ENCODE measurements at regions not wholly inside any gene's neighbourhood (a gene's known extent, or its start where the extent isn't known, plus 50 kb on each side); places are given as distances from the start of the nearest gene placed in this dataset.

GRCh38 chrX:43019021-43019420, 241.1 kb upstream of the PPP1R2C start:
- Histone ChIP-seq H3K4me1 (no peaks in the 10 kb centered on the region), H3K9me3 (no peaks in the 10 kb centered on the region), H3K27me3 (no peaks in the 10 kb centered on the region), H3K36me3 (no peaks in the 10 kb centered on the region), H3K27ac (no peak overlapping the region), H3K4me3 (no peak overlapping the region)
- 40 to 43% methylated on average over 3 of the region's 3 CpGs for WGBS, 2 donors
- FAIRE-seq (peak; percentile 17), ATAC-seq (no peak), DNase-seq (no peak)
- TF ChIP-seq, protein P1, sequence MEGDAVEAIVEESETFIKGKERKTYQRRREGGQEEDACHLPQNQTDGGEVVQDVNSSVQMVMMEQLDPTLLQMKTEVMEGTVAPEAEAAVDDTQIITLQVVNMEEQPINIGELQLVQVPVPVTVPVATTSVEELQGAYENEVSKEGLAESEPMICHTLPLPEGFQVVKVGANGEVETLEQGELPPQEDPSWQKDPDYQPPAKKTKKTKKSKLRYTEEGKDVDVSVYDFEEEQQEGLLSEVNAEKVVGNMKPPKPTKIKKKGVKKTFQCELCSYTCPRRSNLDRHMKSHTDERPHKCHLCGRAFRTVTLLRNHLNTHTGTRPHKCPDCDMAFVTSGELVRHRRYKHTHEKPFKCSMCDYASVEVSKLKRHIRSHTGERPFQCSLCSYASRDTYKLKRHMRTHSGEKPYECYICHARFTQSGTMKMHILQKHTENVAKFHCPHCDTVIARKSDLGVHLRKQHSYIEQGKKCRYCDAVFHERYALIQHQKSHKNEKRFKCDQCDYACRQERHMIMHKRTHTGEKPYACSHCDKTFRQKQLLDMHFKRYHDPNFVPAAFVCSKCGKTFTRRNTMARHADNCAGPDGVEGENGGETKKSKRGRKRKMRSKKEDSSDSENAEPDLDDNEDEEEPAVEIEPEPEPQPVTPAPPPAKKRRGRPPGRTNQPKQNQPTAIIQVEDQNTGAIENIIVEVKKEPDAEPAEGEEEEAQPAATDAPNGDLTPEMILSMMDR (IDR thresholded peaks at IDR 0.05): no peak
- intact Hi-C loops (cut with DNase I): no loop called here

DNA sequence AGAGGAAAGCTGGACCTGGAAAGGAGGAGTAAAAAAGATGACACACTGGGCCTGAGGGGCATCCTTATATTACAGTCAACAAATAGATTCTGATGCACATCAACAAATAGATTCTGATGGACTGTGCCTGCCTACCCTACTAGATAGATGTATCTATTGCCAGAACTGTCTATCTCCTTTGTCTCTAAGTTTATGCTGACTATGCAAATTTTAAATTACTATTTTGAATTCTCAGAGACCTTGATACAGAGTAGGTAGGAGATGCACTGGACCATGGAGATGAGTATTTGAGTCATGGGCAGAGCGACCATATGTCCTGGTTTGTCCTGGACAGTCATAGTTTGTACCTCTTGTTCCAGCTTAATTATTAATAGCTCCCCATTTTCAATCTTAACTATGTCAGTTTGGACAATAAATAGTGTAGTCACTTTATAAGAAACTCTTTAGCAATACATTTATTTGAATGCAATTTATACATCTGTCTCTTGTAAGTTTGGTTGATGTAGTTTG, 247.9 kb upstream of the PPP1R2C start:
- Histone ChIP-seq H3K4me3 (no peak overlapping the region), H3K36me3 (no peaks in the 10 kb centered on the region), H3K27me3 (peaks cover 0 to 4% (median 0%) of the 10 kb centered on the region in 4 donors), H3K27ac (no peak overlapping the region), H3K9me3 (no peaks in the 10 kb centered on the region), H3K4me1 (no peaks in the 10 kb centered on the region)
- TF ChIP-seq, protein P1 (IDR thresholded peaks at IDR 0.05): no peak
- intact Hi-C loops (cut with DNase I): loop anchor here in 1 of 3 donors (10.0 kb wide), 1 partner anchor 409 kb away; no protein-coding TSS in a partner anchor
- 56 to 71% methylated on average over 1 of the region's 1 CpG for WGBS, 2 donors
- DNase-seq: no peak
- no peak for FAIRE-seq
- no peak for ATAC-seq

DNA sequence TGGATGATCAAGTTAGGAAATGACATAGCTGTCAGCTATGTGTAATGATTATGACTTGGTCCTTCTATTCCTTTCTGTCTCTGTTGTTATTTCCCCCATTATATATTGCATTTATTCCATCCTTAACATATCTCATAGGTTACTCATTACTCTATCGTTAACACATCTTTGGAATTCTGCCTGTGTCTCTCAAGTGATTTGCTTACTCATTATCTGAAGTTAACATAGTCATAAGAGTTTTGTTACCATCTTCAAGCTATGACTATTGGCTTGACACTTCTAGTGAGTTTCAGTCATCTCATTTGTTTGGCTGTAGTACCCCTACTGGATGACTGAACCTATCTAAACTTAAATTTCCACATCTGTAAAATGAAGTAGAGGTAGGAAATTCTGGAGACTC, 286.1 kb upstream of the PPP1R2C start:
- TF ChIP-seq, protein P1 (IDR thresholded peaks at IDR 0.05): no peak
- H3K4me3 ChIP-seq: no peak overlapping the region
- intact Hi-C loops (cut with DNase I): no loop called here
- H3K27me3 ChIP-seq: peaks cover 0 to 6% (median 2%) of the 10 kb centered on the region in 4 donors
- ATAC-seq: no peak
- no peak overlapping the region for H3K27ac ChIP-seq
- no peaks in the 10 kb centered on the region for H3K36me3 ChIP-seq
- no peaks in the 10 kb centered on the region for H3K9me3 ChIP-seq
- no peaks in the 10 kb centered on the region for H3K4me1 ChIP-seq
- DNase-seq: no peak
- no peak for FAIRE-seq
- 74 to 82% methylated on average over 1 of the region's 1 CpG for WGBS, 2 donors

DNA sequence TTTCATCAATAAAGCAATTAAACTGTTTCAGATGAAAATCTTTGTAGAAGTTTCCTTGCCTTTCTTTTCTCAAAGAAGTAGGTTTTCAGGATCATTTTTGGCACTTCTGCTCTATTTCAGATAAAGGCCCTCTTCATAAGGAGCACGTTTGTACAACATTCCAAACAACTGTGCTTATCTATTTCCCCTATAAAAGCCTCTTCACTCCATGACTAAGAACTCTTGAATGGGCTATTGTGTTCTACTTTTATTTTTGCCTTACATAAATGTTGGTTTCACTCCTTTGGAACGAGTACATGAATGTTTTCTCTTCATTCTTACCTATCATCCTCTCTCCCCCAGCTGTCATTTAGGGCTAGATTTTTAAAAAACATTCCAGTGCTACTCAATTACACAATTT, 288.0 kb upstream of the PPP1R2C start:
- H3K9me3 ChIP-seq: no peaks in the 10 kb centered on the region
- H3K4me3 ChIP-seq: no peak overlapping the region
- ATAC-seq: no peak
- intact Hi-C loops (cut with DNase I): no loop called here
- H3K36me3 ChIP-seq: no peaks in the 10 kb centered on the region
- WGBS, 2 donors: 22 to 29% methylated on average over 2 of the region's 2 CpGs
- no peak for FAIRE-seq
- H3K27me3 ChIP-seq: peaks cover 0 to 6% (median 2%) of the 10 kb centered on the region in 4 donors
- no peak for DNase-seq
- no peaks in the 10 kb centered on the region for H3K4me1 ChIP-seq
- TF ChIP-seq, protein P1 (IDR thresholded peaks at IDR 0.05): no peak
- H3K27ac ChIP-seq: no peak overlapping the region

DNA sequence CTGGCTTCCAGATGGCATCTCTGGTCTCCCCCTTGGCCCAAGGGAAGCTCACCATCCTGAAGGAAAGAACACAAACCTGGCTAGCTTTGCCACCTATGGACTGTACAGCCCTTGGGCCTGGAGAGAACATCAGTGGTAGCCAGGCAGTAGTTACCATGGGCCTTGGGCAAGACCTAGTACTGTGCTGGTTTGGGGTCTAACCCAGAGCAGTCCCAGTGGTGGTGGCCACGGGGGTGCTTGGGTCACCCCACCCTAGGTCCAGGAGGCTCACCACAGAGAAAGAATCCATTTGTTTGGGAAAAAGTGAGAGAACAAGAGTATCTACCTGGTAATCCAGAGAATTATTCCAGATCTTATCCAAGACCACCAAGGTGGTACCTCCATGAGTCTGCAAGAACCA, 290.7 kb upstream of the PPP1R2C start:
- no peak for DNase-seq
- 36 to 86% methylated on average over 1 of the region's 1 CpG for WGBS, 2 donors
- no peak for ATAC-seq
- no peaks in the 10 kb centered on the region for H3K4me1 ChIP-seq
- H3K27me3 ChIP-seq: no peaks in the 10 kb centered on the region
- no peak overlapping the region for H3K27ac ChIP-seq
- FAIRE-seq: no peak
- no peaks in the 10 kb centered on the region for H3K36me3 ChIP-seq
- TF ChIP-seq, protein P1 (IDR thresholded peaks at IDR 0.05): no peak
- intact Hi-C loops (cut with DNase I): no loop called here
- H3K4me3 ChIP-seq: no peak overlapping the region
- no peaks in the 10 kb centered on the region for H3K9me3 ChIP-seq
